SK-N-SH (cell line): ENCODE measurements at regions not wholly inside any gene's neighbourhood (a gene's known extent, or its start where the extent isn't known, plus 50 kb on each side); places are given as distances from the start of the nearest gene placed in this dataset.

Experiments used
- CTCF ChIA-PET: fragments of 300-600, 350-600 bp; formaldehyde crosslinking; extraction: SDS; loops from one replicate; lab custom pipeline; 2021; lab: Yijun Ruan, JAX
- POLR2A ChIA-PET: fragments of 350-600 bp; sonication (Branson Sonifier 250); formaldehyde crosslinking; extraction: SDS; loops from one replicate; lab custom pipeline; 2020; ENCODE audit warnings: antibody characterized with exemption, inconsistent platforms; lab: Yijun Ruan, JAX
- DNase-seq: peaks from one replicate; pipeline ENCODE4 v3.0.0; 2012
- H2AFZ ChIP-seq: fragments of 200-600 bp; sonication (generic); 2 replicates; pipeline ENCODE4 v1.8.1; 2016; ENCODE audit warnings: antibody characterized with exemption, mild to moderate bottlenecking, low read depth
- H3F3A ChIP-seq: fragments of 200-600 bp; sonication (generic); replicated peaks from 2 replicates; pipeline ENCODE3; 2016; ENCODE audit warnings: antibody characterized with exemption, mild to moderate bottlenecking; ENCODE audit not compliant: insufficient read depth
- H3K27ac ChIP-seq, 2 experiments: fragments of 200-500 bp in 1 of 2; fragments of 200-600 bp in 1 of 2; sonication (Bioruptor generic) in 1 of 2; sonication (generic), shearing (Covaris generic) in 1 of 2; 2 replicates each; pipeline versions ENCODE4 v1.5.1 to v1.6.1; 2014 to 2016; ENCODE audit warnings: low read depth in 2 of 2, inconsistent platforms in 1 of 2, low read length in 1 of 2, mild to moderate bottlenecking in 1 of 2, mixed read lengths in 1 of 2
- H3K27me3 ChIP-seq: fragments of 200-600 bp; sonication (generic), shearing (Covaris generic); 2 replicates; pipeline ENCODE4 v1.6.1; 2016; ENCODE audit warnings: mixed run types; ENCODE audit not compliant: insufficient read depth
- H3K36me3 ChIP-seq, 2 experiments: fragments of 200-500 bp in 1 of 2; fragments of 200-600 bp in 1 of 2; sonication (Bioruptor generic) in 1 of 2; sonication (generic) in 1 of 2; replicated peaks in 1 of 2; 2 replicates each; pipeline versions ENCODE3 to v1.5.1; 2014 to 2016; ENCODE audit warnings: low read length in 1 of 2, mild to moderate bottlenecking in 1 of 2; ENCODE audit not compliant: insufficient read depth in 2 of 2, control insufficient read depth in 1 of 2
- H3K4me1 ChIP-seq, 2 experiments: fragments of 200-500 bp in 1 of 2; fragments of 200-600 bp in 1 of 2; sonication (Bioruptor generic) in 1 of 2; sonication (generic), shearing (Covaris generic) in 1 of 2; 2 replicates each; pipeline versions ENCODE4 v1.5.1 to v1.6.1; 2014 to 2016; ENCODE audit warnings: low read depth in 1 of 2, low read length in 1 of 2, mixed run types in 1 of 2; ENCODE audit not compliant: insufficient read depth in 2 of 2, control insufficient read depth in 1 of 2
- H3K4me2 ChIP-seq: fragments of 200-600 bp; sonication (generic), shearing (Covaris generic); 2 replicates; pipeline ENCODE4 v1.6.1; 2017; ENCODE audit warnings: mixed run types
- H3K4me3 ChIP-seq, 2 experiments: fragments of 200-500 bp in 1 of 2; fragments of 200-600 bp in 1 of 2; sonication (Bioruptor generic) in 1 of 2; sonication (generic), shearing (Covaris generic) in 1 of 2; 2 replicates each; pipeline versions ENCODE4 v1.5.1 to v1.8.1; 2014 to 2016; ENCODE audit warnings: low read depth in 2 of 2, inconsistent platforms in 1 of 2, low read length in 1 of 2, mild to moderate bottlenecking in 1 of 2, mixed read lengths in 1 of 2, moderate library complexity in 1 of 2
- H3K79me2 ChIP-seq: fragments of 200-600 bp; sonication (generic); 2 replicates; pipeline ENCODE4 v1.8.1; 2017; ENCODE audit warnings: mild to moderate bottlenecking; ENCODE audit not compliant: insufficient read depth
- H3K9ac ChIP-seq: fragments of 200-600 bp; sonication (generic); 2 replicates; pipeline ENCODE4 v1.6.1; 2017; ENCODE audit warnings: mixed run types
- H3K9me2 ChIP-seq: fragments of 200-600 bp; sonication (generic); 2 replicates; pipeline ENCODE4 v1.6.1; 2017; ENCODE audit warnings: mixed run types
- H3K9me3 ChIP-seq: fragments of 200-600 bp; sonication (generic); 2 replicates; pipeline ENCODE4 v1.6.1; 2017; ENCODE audit warnings: mixed run types, mild to moderate bottlenecking, moderate library complexity
- H4K20me1 ChIP-seq: fragments of 200-600 bp; sonication (generic); 2 replicates; pipeline ENCODE4 v1.6.1; 2017; ENCODE audit warnings: mild to moderate bottlenecking, mixed run types; ENCODE audit not compliant: insufficient read depth
- CTCF ChIP-seq: fragments of 200-600 bp; sonication (generic); IDR thresholded peaks from 2 replicates; pipeline ENCODE4 v1.6.1; 2017; ENCODE audit warnings: antibody characterized with exemption, mild to moderate bottlenecking, moderate library complexity
- FOXM1 ChIP-seq: IDR thresholded peaks from 2 replicates; pipeline ENCODE4 v1.4.0; 2012; ENCODE audit warnings: low read depth, mild to moderate bottlenecking
- GABPA ChIP-seq: IDR thresholded peaks from 2 replicates; pipeline ENCODE4 v1.4.0; 2012; ENCODE audit warnings: low read depth, mild to moderate bottlenecking
- MXI1 ChIP-seq: IDR thresholded peaks from 2 replicates; pipeline ENCODE4 v1.6.1; 2012; ENCODE audit warnings: mild to moderate bottlenecking, low read depth, low read length, improper control_type of control experiment
- NRF1 ChIP-seq: IDR thresholded peaks from 2 replicates; pipeline ENCODE4 v1.6.1; 2012; ENCODE audit warnings: low read depth, mild to moderate bottlenecking, low read length
- RAD21 ChIP-seq: IDR thresholded peaks from 2 replicates; pipeline ENCODE4 v1.6.1; 2012; ENCODE audit warnings: mild to moderate bottlenecking, low read length
- RCOR1 ChIP-seq: fragments of 150-350 bp; IDR thresholded peaks from 2 replicates; pipeline ENCODE4 v1.6.1; 2017; ENCODE audit warnings: antibody characterized with exemption, low read length
- TCF12 ChIP-seq: IDR thresholded peaks from 2 replicates; pipeline ENCODE4 v1.4.0; 2012
- YY1 ChIP-seq: IDR thresholded peaks from 2 replicates; pipeline ENCODE4 v1.4.0; 2012; ENCODE audit warnings: low read depth, mild to moderate bottlenecking
- WGBS: methylation state at CpG from one replicate; pipeline ENCODE4 v1.1.6; 2017; ENCODE audit warnings: low lambda C conversion rate; 5-methylcytosine and 5-hydroxymethylcytosine counted together
- TF ChIP-seq, protein P1 (sequence below): fragments of 150-350 bp; IDR thresholded peaks from 2 replicates; pipeline ENCODE4 v1.6.1; 2017; ENCODE audit warnings: antibody characterized with exemption, low read length, low read depth, borderline replicate concordance

DNA sequence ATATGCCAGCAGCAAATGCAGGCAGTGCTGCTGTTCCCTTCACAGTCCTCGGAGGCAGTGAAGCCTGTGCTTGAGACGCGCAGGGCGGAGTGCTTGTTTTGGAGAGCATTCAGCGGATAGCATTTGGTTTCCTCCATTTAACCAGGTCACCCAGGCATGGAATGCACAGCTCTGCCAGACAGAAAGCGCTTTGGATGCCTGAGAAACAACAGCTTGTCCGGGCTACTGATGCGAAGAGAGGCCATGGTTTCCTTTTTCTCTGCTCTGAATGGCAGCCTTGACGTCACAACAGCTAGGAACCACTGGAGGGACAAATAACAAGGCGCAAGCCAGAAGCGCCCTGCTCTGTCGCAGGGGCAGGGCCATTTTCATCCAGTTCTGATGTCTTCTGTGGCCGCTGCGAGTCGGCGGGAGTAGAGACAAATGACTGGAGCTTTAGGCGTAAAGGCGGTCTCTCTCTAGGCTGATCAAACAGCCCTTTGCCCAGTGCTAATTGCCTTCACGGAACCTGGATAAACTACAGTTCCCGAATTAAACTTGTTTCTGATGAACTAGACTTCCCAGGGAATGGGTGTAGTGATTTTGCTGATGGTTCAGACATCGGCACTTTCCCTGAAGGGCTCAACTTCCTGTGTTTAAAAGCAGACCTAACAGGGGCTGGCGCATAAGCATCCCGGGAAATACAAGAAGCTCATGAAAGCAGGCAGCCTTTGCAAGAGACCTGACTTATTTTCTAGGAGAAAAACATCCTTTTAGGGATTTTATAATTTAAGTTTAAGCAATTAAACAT, 187.6 kb upstream of the KLF14 start:
- peaks cover 8 to 13% of the 10 kb centered on the region in 2 experiments for H3K36me3 ChIP-seq
- no peaks in the 10 kb centered on the region for H4K20me1 ChIP-seq
- 0 out of 2 replicates have a peak, but pooled peaks have one; percentile 5 for TF ChIP-seq TCF12
- no peak for TF ChIP-seq NRF1
- ChIA-PET CTCF (interaction anchor here (0.8 to 2.4 kb wide), 6 partner anchors 17 to 150 kb away, joined by 3 to 27 read pairs (median 3); no protein-coding TSS in a partner anchor), POLR2A (no interaction called here)
- no peak overlapping the region for H3K9ac ChIP-seq
- 90% methylated on average over 23 of the region's 23 CpGs for WGBS
- H3K27ac ChIP-seq = peak overlapping the region; percentile 7 to 100; a peak in 2 of 4 replicates
- peaks cover 99% of the 10 kb centered on the region for H3K79me2 ChIP-seq
- H3K4me3 ChIP-seq = no peak overlapping the region
- H3K9me3 ChIP-seq = no peaks in the 10 kb centered on the region
- no peak overlapping the region for H2AFZ ChIP-seq
- H3K27me3 ChIP-seq = no peaks in the 10 kb centered on the region
- H3K4me2 ChIP-seq = no peak overlapping the region
- DNase-seq = no peak
- peaks cover 4 to 91% of the 10 kb centered on the region in 2 experiments for H3K4me1 ChIP-seq
- no peaks in the 10 kb centered on the region for H3K9me2 ChIP-seq
- H3F3A ChIP-seq = peaks cover 41% of the 10 kb centered on the region

DNA sequence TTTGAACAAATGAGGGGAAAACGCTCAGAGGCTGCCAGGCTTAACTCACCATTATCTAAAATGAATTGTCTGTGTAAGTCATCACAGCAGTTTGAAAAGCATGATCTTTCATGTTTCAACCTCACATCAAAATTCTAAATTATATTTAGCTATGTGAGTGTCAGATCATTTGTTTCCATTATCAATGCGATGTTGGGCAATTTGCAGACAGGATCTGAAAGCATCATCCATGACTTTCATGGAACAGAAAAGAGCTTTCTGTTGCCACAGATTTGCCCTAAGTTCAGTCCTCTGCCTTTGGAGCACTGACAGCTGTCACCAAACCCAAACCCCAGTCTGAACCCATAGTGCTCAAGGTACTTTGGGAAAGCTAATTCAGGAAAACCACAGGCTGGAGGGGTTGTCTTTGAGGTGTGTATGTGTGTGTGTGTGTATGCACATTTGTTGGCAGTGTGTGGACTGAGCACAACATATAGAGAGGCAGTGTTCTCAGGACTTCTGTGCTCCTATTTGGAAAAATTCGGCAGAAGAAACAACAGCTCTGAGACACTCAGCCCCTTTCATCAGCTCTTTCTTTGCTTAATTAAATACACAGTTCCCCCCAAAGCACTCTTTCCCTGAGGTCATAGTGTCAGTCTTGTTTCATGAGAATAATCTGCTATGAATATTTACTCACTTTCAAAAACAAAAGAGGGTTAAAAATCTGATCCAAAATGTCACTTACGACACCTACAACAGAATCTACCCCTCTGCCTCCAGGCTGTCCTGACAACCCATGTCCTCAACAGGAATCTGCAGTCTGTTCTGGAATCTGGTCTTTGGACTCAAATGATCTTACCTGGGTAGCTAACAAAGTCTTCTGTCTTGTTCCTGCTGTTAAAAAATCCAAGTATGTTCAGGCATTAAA, 188.5 kb upstream of the KLF14 start:
- POLR2A ChIA-PET = no interaction called here
- H3K4me1 ChIP-seq = peaks cover 4 to 83% of the 10 kb centered on the region in 2 experiments
- no peak for DNase-seq

More for the DNA sequence above, 188.5 kb upstream of the KLF14 start:
- no peaks in the 10 kb centered on the region for H3K27me3 ChIP-seq
- H3K9me3 ChIP-seq = no peaks in the 10 kb centered on the region
- no peak overlapping the region for H3K4me2 ChIP-seq
- H3K9me2 ChIP-seq = no peaks in the 10 kb centered on the region
- CTCF ChIA-PET = interaction anchor here (0.7 to 2.4 kb wide), 8 partner anchors 9 to 149 kb away, joined by 3 to 27 read pairs (median 3); no protein-coding TSS in a partner anchor
- no peak overlapping the region for H3K27ac ChIP-seq
- no peak overlapping the region for H3K9ac ChIP-seq
- H2AFZ ChIP-seq = no peak overlapping the region
- peaks cover 100% of the 10 kb centered on the region for H3K79me2 ChIP-seq
- peaks cover 32% of the 10 kb centered on the region for H3F3A ChIP-seq
- WGBS = 74% methylated on average over 4 of the region's 4 CpGs
- H4K20me1 ChIP-seq = peaks cover 6% of the 10 kb centered on the region; the same call in 1 of the 2 replicates
- H3K4me3 ChIP-seq = no peak overlapping the region
- H3K36me3 ChIP-seq = peaks cover 12 to 13% of the 10 kb centered on the region in 2 experiments
- TF ChIP-seq, protein P1, sequence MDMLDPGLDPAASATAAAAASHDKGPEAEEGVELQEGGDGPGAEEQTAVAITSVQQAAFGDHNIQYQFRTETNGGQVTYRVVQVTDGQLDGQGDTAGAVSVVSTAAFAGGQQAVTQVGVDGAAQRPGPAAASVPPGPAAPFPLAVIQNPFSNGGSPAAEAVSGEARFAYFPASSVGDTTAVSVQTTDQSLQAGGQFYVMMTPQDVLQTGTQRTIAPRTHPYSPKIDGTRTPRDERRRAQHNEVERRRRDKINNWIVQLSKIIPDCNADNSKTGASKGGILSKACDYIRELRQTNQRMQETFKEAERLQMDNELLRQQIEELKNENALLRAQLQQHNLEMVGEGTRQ = no peak
- no peak for TF ChIP-seq GABPA
- no peak for TF ChIP-seq CTCF
- no peak for TF ChIP-seq RAD21
- no peak for TF ChIP-seq MXI1
- no peak for TF ChIP-seq FOXM1
- TF ChIP-seq YY1 = no peak
- TF ChIP-seq RCOR1 = no peak
